ENCODE measurements at regions not wholly inside any gene's neighbourhood (a gene's known extent, or its start where the extent isn't known, plus 50 kb on each side); places are given as distances from the start of the nearest gene placed in this dataset.

DNA sequence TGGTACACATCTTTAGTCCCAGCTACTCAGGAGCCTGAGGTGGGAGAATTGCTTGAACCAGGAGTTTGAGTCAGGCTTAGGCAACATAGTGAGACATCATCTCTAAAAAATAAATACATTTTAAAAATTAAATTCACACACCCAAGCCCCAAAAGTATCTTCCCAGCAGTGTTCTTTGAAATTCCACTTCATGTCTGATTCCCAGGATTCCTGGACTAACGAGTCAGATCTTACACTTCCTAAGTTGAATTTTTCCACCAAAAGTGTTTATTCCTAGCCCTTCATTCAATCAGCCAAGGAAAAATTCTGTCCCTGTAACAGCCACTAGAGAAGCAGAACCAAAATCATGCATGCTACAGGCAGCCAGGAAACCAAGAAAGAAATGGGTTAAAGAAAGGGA is 970.9 kb downstream of the EFNA5 start:
- 80% methylated on average over 1 of the region's 1 CpG for WGBS
- H3K9me3 ChIP-seq (ENCODE audit: control insufficient read depth, low read length) = no peaks in the 10 kb centered on the region
- no peaks in the 10 kb centered on the region for H3K4me1 ChIP-seq (ENCODE audit: control insufficient read depth, insufficient read depth, low read length)
- no peak overlapping the region for H3K4me3 ChIP-seq (ENCODE audit: low read length)
- no peak for DNase-seq
- ATAC-seq = no peak
- H3K27ac ChIP-seq (ENCODE audit: low read length) = no peak overlapping the region
- intact Hi-C loops (cut with DNase I) = no loop called here
- no peaks in the 10 kb centered on the region for H3K27me3 ChIP-seq (ENCODE audit: control insufficient read depth, insufficient read depth)

GRCh38 chr5:106699198-106699597 is 971.5 kb downstream of the EFNA5 start:
- no peaks in the 10 kb centered on the region for H3K4me1 ChIP-seq (ENCODE audit: control insufficient read depth, insufficient read depth, low read length)
- no peak for DNase-seq
- WGBS = 70% methylated on average over 6 of the region's 6 CpGs
- H3K27ac ChIP-seq (ENCODE audit: low read length) = no peak overlapping the region
- no peaks in the 10 kb centered on the region for H3K9me3 ChIP-seq (ENCODE audit: control insufficient read depth, low read length)
- H3K4me3 ChIP-seq (ENCODE audit: low read length) = no peak overlapping the region
- intact Hi-C loops (cut with DNase I) = no loop called here
- no peak for ATAC-seq
- no peaks in the 10 kb centered on the region for H3K27me3 ChIP-seq (ENCODE audit: control insufficient read depth, insufficient read depth)

GRCh38 chr5:106698169-106698568 is 972.6 kb downstream of the EFNA5 start:
- DNase-seq (no peak), ATAC-seq (no peak)
- intact Hi-C loops (cut with DNase I) = no loop called here
- no peaks in the 10 kb centered on the region for H3K4me1 ChIP-seq (ENCODE audit: control insufficient read depth, insufficient read depth, low read length)
- H3K27me3 ChIP-seq (ENCODE audit: control insufficient read depth, insufficient read depth) = no peaks in the 10 kb centered on the region
- 95% methylated on average over 5 of the region's 5 CpGs for WGBS
- H3K27ac ChIP-seq (ENCODE audit: low read length) = no peak overlapping the region
- H3K4me3 ChIP-seq (ENCODE audit: low read length) = no peak overlapping the region
- no peaks in the 10 kb centered on the region for H3K9me3 ChIP-seq (ENCODE audit: control insufficient read depth, low read length)

GRCh38 chr5:106691701-106692100 is 979.0 kb downstream of the EFNA5 start:
- Histone ChIP-seq H3K9me3 (ENCODE audit: control insufficient read depth, low read length) (no peaks in the 10 kb centered on the region), H3K27ac (ENCODE audit: low read length) (no peak overlapping the region)
- no peak for ATAC-seq

DNA sequence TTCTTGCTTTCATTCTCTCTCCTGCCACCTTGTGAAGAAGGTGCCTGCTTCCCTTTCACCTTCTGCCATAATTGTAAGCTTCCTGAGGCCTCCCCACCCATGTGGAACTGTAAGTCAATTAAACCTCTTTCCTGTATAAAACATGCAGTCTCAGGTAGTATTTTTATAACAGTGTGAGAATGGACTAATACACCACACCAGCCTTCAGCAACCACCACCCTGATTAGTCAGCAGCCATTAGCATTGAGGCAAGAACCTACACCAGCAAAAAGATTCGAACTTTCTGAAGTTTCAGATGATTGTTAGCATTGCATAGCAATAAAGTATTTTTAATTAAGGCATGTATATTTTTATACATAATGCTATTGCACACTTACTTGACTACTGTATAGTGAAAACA is 980.2 kb downstream of the EFNA5 start:
- WGBS = 51% methylated on average over 1 of the region's 1 CpG
- no peaks in the 10 kb centered on the region for H3K4me1 ChIP-seq (ENCODE audit: control insufficient read depth, insufficient read depth, low read length)
- DNase-seq (no peak), ATAC-seq (no peak)
- intact Hi-C loops (cut with DNase I) = no loop called here
- H3K4me3 ChIP-seq (ENCODE audit: low read length) = no peak overlapping the region
- H3K27ac ChIP-seq (ENCODE audit: low read length) = no peak overlapping the region
- no peaks in the 10 kb centered on the region for H3K27me3 ChIP-seq (ENCODE audit: control insufficient read depth, insufficient read depth)
- H3K9me3 ChIP-seq (ENCODE audit: control insufficient read depth, low read length) = no peaks in the 10 kb centered on the region

More at GRCh38 chr5:106691701-106692100, 979.0 kb downstream of the EFNA5 start:
- Histone ChIP-seq H3K27me3 (ENCODE audit: control insufficient read depth, insufficient read depth) (no peaks in the 10 kb centered on the region), H3K4me1 (ENCODE audit: control insufficient read depth, insufficient read depth, low read length) (no peaks in the 10 kb centered on the region), H3K4me3 (ENCODE audit: low read length) (no peak overlapping the region)
- 74% methylated on average over 2 of the region's 2 CpGs for WGBS
- DNase-seq = no peak
- intact Hi-C loops (cut with DNase I) = no loop called here

DNA sequence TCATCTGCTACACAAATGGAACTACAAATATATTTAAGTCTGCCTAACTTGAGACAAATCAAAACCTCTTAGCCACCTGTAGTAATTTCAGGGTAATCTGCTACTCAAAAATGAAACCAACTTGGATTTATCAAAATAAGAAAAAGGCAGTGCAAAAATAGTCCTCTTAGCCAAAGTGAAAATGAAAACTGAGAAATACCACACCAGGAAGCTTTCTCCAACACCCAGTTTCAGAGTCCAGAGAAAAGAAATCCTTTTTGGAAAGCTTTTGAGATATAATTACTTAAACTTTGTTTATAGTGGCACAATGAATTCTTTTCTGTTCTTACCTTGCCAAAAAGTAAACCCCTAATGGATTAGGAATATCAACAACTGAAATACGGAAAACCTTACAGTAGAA is 990.4 kb downstream of the EFNA5 start:
- H3K4me1 ChIP-seq (ENCODE audit: control insufficient read depth, insufficient read depth, low read length) = no peaks in the 10 kb centered on the region
- H3K27me3 ChIP-seq (ENCODE audit: control insufficient read depth, insufficient read depth) = no peaks in the 10 kb centered on the region
- 30% methylated on average over 1 of the region's 1 CpG for WGBS
- no peaks in the 10 kb centered on the region for H3K9me3 ChIP-seq (ENCODE audit: control insufficient read depth, low read length)
- ATAC-seq = no peak
- intact Hi-C loops (cut with DNase I) = no loop called here
- DNase-seq = no peak
- no peak overlapping the region for H3K27ac ChIP-seq (ENCODE audit: low read length)
- H3K4me3 ChIP-seq (ENCODE audit: low read length) = no peak overlapping the region

GRCh38 chr5:106677057-106677456 is 993.7 kb downstream of the EFNA5 start:
- Histone ChIP-seq H3K4me1 (ENCODE audit: control insufficient read depth, insufficient read depth, low read length) (no peaks in the 10 kb centered on the region), H3K27ac (ENCODE audit: low read length) (no peak overlapping the region), H3K4me3 (ENCODE audit: low read length) (no peak overlapping the region), H3K9me3 (ENCODE audit: control insufficient read depth, low read length) (no peaks in the 10 kb centered on the region), H3K27me3 (ENCODE audit: control insufficient read depth, insufficient read depth) (no peaks in the 10 kb centered on the region)
- intact Hi-C loops (cut with DNase I) = no loop called here
- no peak for ATAC-seq
- no peak for DNase-seq
- 100% methylated on average over 1 of the region's 1 CpG for WGBS

DNA sequence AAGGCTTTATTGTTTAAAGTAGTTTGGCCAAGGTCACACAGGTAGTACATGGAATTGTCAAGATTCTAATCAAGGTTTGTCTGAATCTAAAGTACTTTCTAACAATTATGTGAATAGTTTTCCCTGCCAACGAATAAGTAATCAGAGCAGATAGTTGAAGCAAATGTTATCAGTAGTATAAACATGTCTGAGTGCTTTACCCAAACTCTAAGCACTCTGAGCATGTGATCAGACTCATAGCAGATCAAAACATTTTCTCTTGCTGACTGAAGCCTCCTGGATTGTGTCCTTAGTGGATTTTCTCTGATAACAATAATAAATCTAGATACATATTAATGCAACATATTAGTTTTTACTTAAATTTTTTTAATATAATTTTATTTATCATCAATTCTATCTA is 995.0 kb downstream of the EFNA5 start:
- no peak for ATAC-seq
- no peaks in the 10 kb centered on the region for H3K27me3 ChIP-seq (ENCODE audit: control insufficient read depth, insufficient read depth)
- no peaks in the 10 kb centered on the region for H3K4me1 ChIP-seq (ENCODE audit: control insufficient read depth, insufficient read depth, low read length)
- WGBS = 11% methylated on average over 1 of the region's 1 CpG
- no peak overlapping the region for H3K4me3 ChIP-seq (ENCODE audit: low read length)
- H3K27ac ChIP-seq (ENCODE audit: low read length) = no peak overlapping the region
- DNase-seq = no peak
- intact Hi-C loops (cut with DNase I) = no loop called here
- no peaks in the 10 kb centered on the region for H3K9me3 ChIP-seq (ENCODE audit: control insufficient read depth, low read length)

- Histone ChIP-seq H3K27me3 (ENCODE audit: control insufficient read depth, insufficient read depth) (no peaks in the 10 kb centered on the region), H3K4me1 (ENCODE audit: control insufficient read depth, insufficient read depth, low read length) (no peaks in the 10 kb centered on the region), H3K27ac (ENCODE audit: low read length) (no peak overlapping the region), H3K4me3 (ENCODE audit: low read length) (no peak overlapping the region), H3K9me3 (ENCODE audit: control insufficient read depth, low read length) (no peaks in the 10 kb centered on the region)
- DNase-seq = no peak
- WGBS = 91% methylated on average over 1 of the region's 1 CpG
- intact Hi-C loops (cut with DNase I) = no loop called here
- no peak for ATAC-seq
These were observed 996.8 kb downstream of the EFNA5 start for GRCh38 chr5:106673941-106674340.

- intact Hi-C loops (cut with DNase I) = no loop called here
- Histone ChIP-seq H3K4me3 (ENCODE audit: low read length) (no peak overlapping the region), H3K9me3 (ENCODE audit: control insufficient read depth, low read length) (no peaks in the 10 kb centered on the region), H3K27ac (ENCODE audit: low read length) (no peak overlapping the region), H3K4me1 (ENCODE audit: control insufficient read depth, insufficient read depth, low read length) (no peaks in the 10 kb centered on the region), H3K27me3 (ENCODE audit: control insufficient read depth, insufficient read depth) (no peaks in the 10 kb centered on the region)
- ATAC-seq (no peak), DNase-seq (no peak)
- WGBS = 19% methylated on average over 2 of the region's 2 CpGs
These were observed 1008.9 kb downstream of the EFNA5 start for GRCh38 chr5:106661866-106662265.

DNA sequence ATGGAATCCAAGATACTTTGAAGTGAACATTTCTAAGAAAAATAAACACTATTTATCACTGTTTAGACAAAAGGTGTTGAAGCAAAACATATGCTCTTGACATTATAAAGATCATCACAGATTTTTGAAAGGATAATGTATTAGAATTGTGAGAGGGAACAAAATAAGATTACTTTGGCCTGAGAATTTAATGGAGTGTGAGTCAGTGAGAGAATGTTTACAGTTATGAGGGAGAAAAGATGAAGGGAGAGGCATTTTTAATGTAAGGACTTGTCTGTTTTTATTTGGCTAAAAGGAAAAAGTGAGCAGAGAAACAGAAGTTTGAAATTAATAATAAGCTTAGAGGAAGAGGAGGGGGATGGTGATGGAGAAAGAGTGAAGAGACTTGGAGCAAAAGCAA is 1010.1 kb downstream of the EFNA5 start:
- ATAC-seq = no peak
- Histone ChIP-seq H3K4me1 (ENCODE audit: control insufficient read depth, insufficient read depth, low read length) (no peaks in the 10 kb centered on the region), H3K27ac (ENCODE audit: low read length) (no peak overlapping the region), H3K4me3 (ENCODE audit: low read length) (no peak overlapping the region), H3K27me3 (ENCODE audit: control insufficient read depth, insufficient read depth) (no peaks in the 10 kb centered on the region), H3K9me3 (ENCODE audit: control insufficient read depth, low read length) (no peaks in the 10 kb centered on the region)
- no peak for DNase-seq
- intact Hi-C loops (cut with DNase I) = no loop called here

DNA sequence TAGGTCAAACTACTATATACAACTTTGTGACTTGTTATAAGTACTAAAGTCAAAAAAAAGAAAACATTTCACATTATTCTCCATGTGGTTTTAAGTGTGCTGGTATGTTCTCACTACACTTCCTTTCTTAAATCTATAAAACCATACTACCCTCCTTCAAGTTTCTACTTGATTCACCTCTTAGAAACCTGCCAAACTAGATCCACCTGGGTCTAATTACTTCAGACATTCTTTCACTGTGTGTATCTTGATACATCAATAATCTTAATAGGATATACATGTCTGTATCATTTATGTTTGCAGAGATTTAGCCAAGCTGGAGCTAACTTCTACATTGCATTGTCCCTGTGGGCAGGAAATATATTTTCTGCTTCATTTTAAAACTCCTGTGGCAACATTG is 1012.6 kb downstream of the EFNA5 start:
- intact Hi-C loops (cut with DNase I) = no loop called here
- no peak overlapping the region for H3K4me3 ChIP-seq (ENCODE audit: low read length)
- H3K27me3 ChIP-seq (ENCODE audit: control insufficient read depth, insufficient read depth) = no peaks in the 10 kb centered on the region
- no peak for ATAC-seq
- no peaks in the 10 kb centered on the region for H3K4me1 ChIP-seq (ENCODE audit: control insufficient read depth, insufficient read depth, low read length)
- no peak for DNase-seq
- H3K9me3 ChIP-seq (ENCODE audit: control insufficient read depth, low read length) = no peaks in the 10 kb centered on the region
- no peak overlapping the region for H3K27ac ChIP-seq (ENCODE audit: low read length)

Data from right cardiac atrium (tissue), 5 donors.